IMR-90 (cell line): ENCODE measurements at regions not wholly inside any gene's neighbourhood (a gene's known extent, or its start where the extent isn't known, plus 50 kb on each side); places are given as distances from the start of the nearest gene placed in this dataset.

Experiments
- ATAC-seq: fragments of 200-7000 bp; cut with Tn5 transposase; 2 replicates; pipeline ENCODE4 v1.9.1; 2020; ENCODE audit warnings: low read depth, mild to moderate bottlenecking, moderate library complexity
- BruUV-seq: library from RNA; stranded (reverse); fragments of 400-500 nt; replicated peaks from 2 replicates; lab custom pipeline; 2021; lab: Mats Ljungman, UMichigan
- CTCF ChIA-PET: fragments of 300-600 bp; formaldehyde crosslinking; extraction: SDS; loops from one replicate; lab custom pipeline; 2021; ENCODE audit warnings: antibody characterized with exemption; lab: Yijun Ruan, JAX
- POLR2A ChIA-PET: fragments of 300-600 bp; sonication (Branson Sonifier 250); formaldehyde crosslinking; loops from one replicate; lab custom pipeline; 2022; ENCODE audit warnings: antibody characterized with exemption; ENCODE audit not compliant: unreplicated experiment; lab: Charles Lee
- DNase-seq: peaks from one replicate; pipeline ENCODE4 v3.0.0; 2013
- H2AFZ ChIP-seq: replicated peaks from 2 replicates; pipeline ENCODE3; 2013; ENCODE audit warnings: low read length, mild to moderate bottlenecking; ENCODE audit not compliant: poor library complexity
- H2AK5ac ChIP-seq: 2 replicates; pipeline ENCODE4 v1.6.1; 2013; ENCODE audit warnings: low read depth, low read length, inconsistent platforms
- H2AK9ac ChIP-seq: replicated peaks from 2 replicates; pipeline ENCODE3; 2013; ENCODE audit warnings: mild to moderate bottlenecking, low read depth, low read length, moderate library complexity; ENCODE audit not compliant: poor library complexity
- H2BK120ac ChIP-seq: 2 replicates; pipeline ENCODE4 v1.6.1; 2013; ENCODE audit warnings: low read depth, low read length, inconsistent platforms
- H2BK15ac ChIP-seq: 3 replicates; pipeline ENCODE4 v1.6.1; 2013; ENCODE audit warnings: low read depth, low read length, inconsistent platforms
- H2BK20ac ChIP-seq: 2 replicates; pipeline ENCODE4 v1.6.1; 2013; ENCODE audit warnings: low read depth, mild to moderate bottlenecking, inconsistent platforms, low read length, moderate library complexity
- H2BK5ac ChIP-seq: 2 replicates; pipeline ENCODE4 v1.6.1; 2013; ENCODE audit warnings: mild to moderate bottlenecking, low read depth, low read length, inconsistent platforms; ENCODE audit not compliant: poor library complexity, severe bottlenecking
- H3K14ac ChIP-seq: replicated peaks from 2 replicates; pipeline ENCODE4 v1.6.1; 2013; ENCODE audit warnings: low read depth, low read length, inconsistent platforms
- H3K18ac ChIP-seq: 2 replicates; pipeline ENCODE4 v1.6.1; 2013; ENCODE audit warnings: low read depth, low read length, control low read depth
- H3K23ac ChIP-seq: 2 replicates; pipeline ENCODE4 v1.6.1; 2013; ENCODE audit warnings: low read depth, low read length, inconsistent platforms
- H3K27ac ChIP-seq: 2 replicates; pipeline ENCODE4 v1.5.1; 2013; ENCODE audit warnings: mild to moderate bottlenecking, control low read depth, low read length; ENCODE audit not compliant: insufficient read depth
- H3K27me3 ChIP-seq: 2 replicates; pipeline ENCODE4 v1.6.1; 2013; ENCODE audit warnings: low read length; ENCODE audit not compliant: control insufficient read depth, insufficient read depth
- H3K36me3 ChIP-seq: 2 replicates; pipeline ENCODE4 v1.6.1; 2013; ENCODE audit warnings: low read length, mixed read lengths; ENCODE audit not compliant: control insufficient read depth, insufficient read depth
- H3K4ac ChIP-seq: 2 replicates; pipeline ENCODE4 v1.6.1; 2013; ENCODE audit warnings: low read depth, low read length, inconsistent platforms
- H3K4me1 ChIP-seq: 2 replicates; pipeline ENCODE4 v1.6.1; 2013; ENCODE audit warnings: low read length, mixed read lengths; ENCODE audit not compliant: control insufficient read depth, insufficient read depth
- H3K4me2 ChIP-seq: 2 replicates; pipeline ENCODE4 v1.6.1; 2013; ENCODE audit warnings: low read depth, mild to moderate bottlenecking, control low read depth, low read length, moderate library complexity
- H3K4me3 ChIP-seq: 2 replicates; pipeline ENCODE4 v1.5.1; 2013; ENCODE audit warnings: low read depth, mild to moderate bottlenecking, control low read depth, low read length, moderate library complexity; ENCODE audit not compliant: insufficient read depth
- H3K56ac ChIP-seq: 2 replicates; pipeline ENCODE4 v1.6.1; 2013; ENCODE audit warnings: low read length, inconsistent platforms; ENCODE audit not compliant: insufficient read depth; ENCODE audit errors: extremely low read depth
- H3K79me1 ChIP-seq, 2 experiments: 2 replicates each; pipeline ENCODE4 v1.6.1; 2013; ENCODE audit warnings: low read length in 2 of 2, inconsistent platforms in 1 of 2, low read depth in 1 of 2
- H3K9ac ChIP-seq: 2 replicates; pipeline ENCODE4 v1.6.1; 2013; ENCODE audit warnings: low read depth, low read length, control low read depth
- H3K9me1 ChIP-seq: 2 replicates; pipeline ENCODE4 v1.6.1; 2013; ENCODE audit warnings: low read length, inconsistent platforms; ENCODE audit not compliant: insufficient read depth
- H3K9me3 ChIP-seq: 2 replicates; pipeline ENCODE4 v1.6.1; 2013; ENCODE audit warnings: low read length; ENCODE audit not compliant: control insufficient read depth, insufficient read depth
- H4K20me1 ChIP-seq: 2 replicates; pipeline ENCODE4 v1.6.1; 2013; ENCODE audit warnings: low read length, inconsistent platforms; ENCODE audit not compliant: insufficient read depth
- H4K5ac ChIP-seq: 2 replicates; pipeline ENCODE4 v1.6.1; 2013; ENCODE audit warnings: mild to moderate bottlenecking, low read depth, low read length, control low read depth
- H4K8ac ChIP-seq, 2 experiments: 2 replicates each; pipeline ENCODE4 v1.6.1; 2013; ENCODE audit warnings: low read depth in 2 of 2, low read length in 2 of 2, control low read depth in 1 of 2, inconsistent platforms in 1 of 2
- H4K91ac ChIP-seq: 2 replicates; pipeline ENCODE4 v1.6.1; 2013; ENCODE audit warnings: low read depth, low read length, inconsistent platforms; ENCODE audit not compliant: insufficient read depth
- CTCF ChIP-seq: conservative IDR thresholded peaks from 2 replicates; pipeline ENCODE4 v1.5.1; 2012; ENCODE audit warnings: mild to moderate bottlenecking, low read depth, low read length, improper control_type of control experiment
- FOS ChIP-seq: fragments of 150-350 bp; IDR thresholded peaks from 2 replicates; pipeline ENCODE4 v1.6.1; 2016; ENCODE audit warnings: low read depth, low read length
- MAFK ChIP-seq: IDR thresholded peaks from 2 replicates; pipeline ENCODE4 v1.6.1; 2012; ENCODE audit warnings: low read depth, low read length, improper control_type of control experiment
- MAZ ChIP-seq: IDR thresholded peaks from 2 replicates; pipeline ENCODE4 v1.6.1; 2012; ENCODE audit warnings: low read depth, mild to moderate bottlenecking, low read length, improper control_type of control experiment, moderate library complexity, borderline replicate concordance
- SMC3 ChIP-seq: fragments of 150-350 bp; IDR thresholded peaks from 2 replicates; pipeline ENCODE4 v1.6.1; 2016; ENCODE audit warnings: low read depth, mild to moderate bottlenecking, antibody characterized with exemption, low read length, moderate library complexity
- WGBS, 2 experiments: methylation state at CpG; one replicate each; pipeline versions ENCODE4 v1.1.5 to v1.1.7; 2013; ENCODE audit warnings: missing lambda C conversion rate in 2 of 2; ENCODE audit not compliant: insufficient read length in 1 of 2; ENCODE audit errors: extremely low coverage in 2 of 2; 5-methylcytosine and 5-hydroxymethylcytosine counted together
- dilution Hi-C: fragments of 300-500 bp; cut with HindIII; formaldehyde crosslinking; loops from one replicate; pipeline ENCODE4 v1.14.3; 2018; ENCODE audit warnings: low sequenced_read_pairs; ENCODE audit not compliant: unreplicated experiment
- in situ Hi-C: fragments of 300-500 bp; cut with MboI; formaldehyde crosslinking; loops from 3 replicates; pipeline ENCODE4 v1.14.3; 2019; ENCODE audit warnings: low sequenced_read_pairs, inconsistent platforms, mixed read lengths
- intact Hi-C: fragments of 100-400 bp; cut with micrococcal nuclease; formaldehyde crosslinking; loops from 2 replicates; pipeline ENCODE4 v1.10.0; 2022

- TF ChIP-seq FOS = no peak
- no peak for TF ChIP-seq MAFK
Measured at GRCh38 chr4:1579901-1580691, 104.0 kb downstream of the FAM53A start (continued).

GRCh38 chr4:1579001-1579900 lies 104.9 kb downstream of the FAM53A start:
- H3K9me1 ChIP-seq = no peaks in the 10 kb centered on the region
- H3K9ac ChIP-seq = peak overlapping the region; percentile 31
- dilution Hi-C loops = no loop called here
- no peak for TF ChIP-seq SMC3
- no peak for TF ChIP-seq FOS
- TF ChIP-seq CTCF = peak; percentile 37
- peak; percentile 60; the same call in 1 of the 2 replicates for TF ChIP-seq MAZ
- H4K5ac ChIP-seq = no peak overlapping the region
- H3K36me3 ChIP-seq = no peaks in the 10 kb centered on the region
- 0 out of 2 replicates have a peak overlapping the region, but pooled peaks have one; percentile 45 for H3K14ac ChIP-seq
- H3K4me2 ChIP-seq = peak overlapping the region; percentile 100
- H2BK120ac ChIP-seq = no peak overlapping the region
- peak overlapping the region; percentile 58; the same call in 1 of the 2 replicates for H3K4ac ChIP-seq
- H3K79me1 ChIP-seq = no peaks in the 10 kb centered on the region
- no TSS peak for BruUV-seq
- WGBS, 2 experiments = 26% methylated on average over 24 of the region's 91 CpGs; no CpG with 5 or more reads in 1 of the 2 experiments
- in situ Hi-C loops = no loop called here
- no peak overlapping the region for H3K18ac ChIP-seq
- H4K8ac ChIP-seq = peak overlapping the region in 1 of 2 experiments; percentile 31; a peak in 1 of 4 replicates
- H4K20me1 ChIP-seq = no peaks in the 10 kb centered on the region
- DNase-seq = peak; percentile 28
- H2BK5ac ChIP-seq = no peak overlapping the region
- H2BK20ac ChIP-seq = no peak overlapping the region
- H2AK5ac ChIP-seq = no peak overlapping the region
- peak overlapping the region; percentile 65 for H2AK9ac ChIP-seq
- intact Hi-C loops = no loop called here
- no peak overlapping the region; the same call in 1 of the 2 replicates for H3K23ac ChIP-seq
- 0 out of 2 replicates have a peak overlapping the region, but pooled peaks have one; percentile 6 for H3K56ac ChIP-seq
- H3K27ac ChIP-seq = no peak overlapping the region; the same call in 1 of the 2 replicates
- peak overlapping the region; percentile 99 for H3K4me3 ChIP-seq
- H3K9me3 ChIP-seq = no peaks in the 10 kb centered on the region
- peak; percentile 58 for ATAC-seq
- no peak overlapping the region for H4K91ac ChIP-seq
- H3K4me1 ChIP-seq = peaks cover 2% of the 10 kb centered on the region; the same call in 1 of the 2 replicates
- ChIA-PET CTCF (no interaction called here), POLR2A (no interaction called here)
- H2AFZ ChIP-seq = peak overlapping the region; percentile 93
- H2BK15ac ChIP-seq = no peak overlapping the region
- H3K27me3 ChIP-seq = peaks cover 19% of the 10 kb centered on the region
